ENCODE measurements at regions not wholly inside any gene's neighbourhood (a gene's known extent, or its start where the extent isn't known, plus 50 kb on each side); places are given as distances from the start of the nearest gene placed in this dataset.
"Not testable (repeated sequence)": the region's sequence is repeated elsewhere in the genome, so short reads cannot be mapped to it uniquely, and the experiment has no call there.

DNA sequence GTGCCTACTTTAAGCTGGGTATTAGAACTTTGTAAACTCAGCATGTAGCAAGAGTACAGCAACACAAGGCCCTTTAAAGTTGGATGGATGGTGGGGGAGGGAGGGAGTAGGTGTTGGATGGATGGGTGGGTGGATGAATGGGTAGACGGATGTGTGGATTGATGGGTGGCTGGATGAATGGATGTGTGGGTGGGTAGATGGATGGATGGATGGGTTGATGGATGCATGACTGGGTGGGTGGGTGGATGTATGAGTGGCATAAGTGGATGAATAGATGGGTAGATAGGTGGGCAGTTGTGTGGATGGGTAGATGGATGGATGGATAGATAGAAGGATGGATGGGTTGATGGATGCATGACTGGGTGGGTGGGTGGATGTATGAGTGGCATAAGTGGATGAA lies 209.8 kb downstream of the NPIPB11 start:
- TF ChIP-seq POLR2AphosphoS5 (IDR thresholded peaks at IDR 0.05; ENCODE audit: borderline replicate concordance, low read depth, low read length); EZH2 (IDR thresholded peaks at IDR 0.05); FOXP2 (optimal IDR thresholded peaks at IDR 0.05; ENCODE audit: control extremely low read depth, extremely low read length, insufficient read depth): not testable (repeated sequence)
